ENCODE measurements at regions not wholly inside any gene's neighbourhood (a gene's known extent, or its start where the extent isn't known, plus 50 kb on each side); places are given as distances from the start of the nearest gene placed in this dataset.

GRCh38 chr4:163017135-163017534 lies 149.6 kb downstream of the NAF1 start:
- TF ChIP-seq EZH2 (IDR thresholded peaks at IDR 0.05; ENCODE audit: insufficient read depth, poor library complexity, severe bottlenecking) (no peak), EZH2phosphoT487 (IDR thresholded peaks at IDR 0.05; ENCODE audit: insufficient read depth, low read depth) (no peak)
